Gastrocnemius medialis (tissue), 4 donors: ENCODE measurements at regions not wholly inside any gene's neighbourhood (a gene's known extent, or its start where the extent isn't known, plus 50 kb on each side); places are given as distances from the start of the nearest gene placed in this dataset.

Experiments used
- POLR2A ChIP-seq, 2 donors: fragments of 450-650 bp; IDR thresholded peaks; one replicate each; pipeline ENCODE4 v1.6.1; 2017; ENCODE audit warnings: antibody characterized with exemption in 2 of 2, mild to moderate bottlenecking in 2 of 2, moderate library complexity in 2 of 2
- TF ChIP-seq, protein P1 (sequence below), 5 experiments: fragments of 450-650 bp in 3 of 5; fragments of 200-600 bp in 2 of 5; sonication (generic) in 2 of 5; IDR thresholded peaks in 4 of 5; conservative IDR thresholded peaks in 1 of 5; 1 replicate in 4 of 5; 2 replicates in 1 of 5; pipeline ENCODE4 v1.5.1; 2016 to 2019; ENCODE audit warnings: antibody characterized with exemption in 5 of 5, mild to moderate bottlenecking in 3 of 5, moderate library complexity in 3 of 5

DNA sequence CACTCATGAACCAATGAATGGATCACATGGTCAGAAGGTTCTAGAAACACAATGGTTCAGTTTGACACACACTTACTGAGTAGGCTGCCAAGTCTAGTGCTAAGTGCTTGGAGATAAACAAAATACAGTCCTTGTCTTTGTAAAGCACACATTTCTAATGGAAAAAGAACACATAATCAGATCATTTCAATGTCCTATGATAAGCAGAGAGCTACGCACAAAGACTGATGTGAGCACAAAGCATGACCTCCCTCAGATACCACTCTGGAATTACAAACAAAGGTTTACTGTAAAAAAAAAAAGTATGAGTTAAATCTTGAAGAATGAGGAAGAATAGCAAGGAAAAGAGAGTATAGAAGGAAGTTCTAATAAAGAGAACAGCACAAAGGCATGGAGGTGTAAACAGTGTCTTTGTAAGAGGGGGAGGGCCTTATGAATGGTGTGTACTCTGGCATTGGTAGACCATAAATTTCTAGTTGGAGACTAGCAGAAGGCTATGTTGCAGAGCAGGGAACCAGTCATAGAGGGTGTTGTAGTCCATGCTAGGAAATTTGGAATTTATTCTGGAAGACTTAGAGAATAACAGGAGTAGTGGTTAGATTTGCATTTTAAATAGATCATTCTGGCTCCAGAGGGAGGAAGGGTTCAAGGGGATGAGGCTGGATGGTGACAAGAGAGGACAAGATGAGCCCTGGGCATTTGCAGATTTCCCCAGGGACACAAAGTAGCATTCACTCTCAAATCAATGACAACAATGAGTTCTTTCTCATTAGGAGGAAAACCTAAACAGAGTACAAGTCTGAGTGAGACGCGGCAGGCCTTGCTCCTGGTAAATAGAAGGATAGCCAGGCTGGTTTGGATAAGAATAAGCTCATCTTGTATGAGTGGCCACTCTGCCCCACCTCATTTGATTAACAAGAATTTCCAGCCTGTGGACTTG lies 468.0 kb downstream of the TOX3 start:
- TF ChIP-seq, protein P1, sequence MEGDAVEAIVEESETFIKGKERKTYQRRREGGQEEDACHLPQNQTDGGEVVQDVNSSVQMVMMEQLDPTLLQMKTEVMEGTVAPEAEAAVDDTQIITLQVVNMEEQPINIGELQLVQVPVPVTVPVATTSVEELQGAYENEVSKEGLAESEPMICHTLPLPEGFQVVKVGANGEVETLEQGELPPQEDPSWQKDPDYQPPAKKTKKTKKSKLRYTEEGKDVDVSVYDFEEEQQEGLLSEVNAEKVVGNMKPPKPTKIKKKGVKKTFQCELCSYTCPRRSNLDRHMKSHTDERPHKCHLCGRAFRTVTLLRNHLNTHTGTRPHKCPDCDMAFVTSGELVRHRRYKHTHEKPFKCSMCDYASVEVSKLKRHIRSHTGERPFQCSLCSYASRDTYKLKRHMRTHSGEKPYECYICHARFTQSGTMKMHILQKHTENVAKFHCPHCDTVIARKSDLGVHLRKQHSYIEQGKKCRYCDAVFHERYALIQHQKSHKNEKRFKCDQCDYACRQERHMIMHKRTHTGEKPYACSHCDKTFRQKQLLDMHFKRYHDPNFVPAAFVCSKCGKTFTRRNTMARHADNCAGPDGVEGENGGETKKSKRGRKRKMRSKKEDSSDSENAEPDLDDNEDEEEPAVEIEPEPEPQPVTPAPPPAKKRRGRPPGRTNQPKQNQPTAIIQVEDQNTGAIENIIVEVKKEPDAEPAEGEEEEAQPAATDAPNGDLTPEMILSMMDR (IDR thresholded peaks at IDR 0.05 in 4 of 5, conservative IDR thresholded peaks at IDR 0.05 in 1 of 5) = no peak
- no peak for TF ChIP-seq POLR2A (IDR thresholded peaks at IDR 0.05)
